H1 (cell line): ENCODE measurements at regions not wholly inside any gene's neighbourhood (a gene's known extent, or its start where the extent isn't known, plus 50 kb on each side); places are given as distances from the start of the nearest gene placed in this dataset.

Experiments used
- CTCF ChIA-PET: fragments of 300-600 bp; sonication (Branson Sonifier 250); formaldehyde crosslinking; loops from one replicate; lab custom pipeline; 2021; ENCODE audit not compliant: partially characterized antibody; lab: Charles Lee
- POLR2A ChIA-PET: fragments of 300-600 bp; sonication (Branson Sonifier 250); formaldehyde crosslinking; loops from one replicate; lab custom pipeline; 2021; ENCODE audit warnings: inconsistent platforms; ENCODE audit not compliant: partially characterized antibody; lab: Charles Lee
- DNase-seq, 2 experiments: peaks; one replicate each; pipeline versions ENCODE4 v3.0.0 to v3.0.0-alpha.2; 2010 to 2022; ENCODE audit warnings: low spot score in 2 of 2, low read depth in 1 of 2, mixed read lengths in 1 of 2
- FAIRE-seq: peaks from 2 replicates; lab custom pipeline; 2011; peaks lifted over from hg19 to GRCh38; lab: Jason Lieb, UNC
- H2AFZ ChIP-seq: 2 replicates; pipeline ENCODE4 v1.8.1; 2012; ENCODE audit warnings: low read length, inconsistent platforms
- H2AK5ac ChIP-seq: 2 replicates; pipeline ENCODE4 v1.6.1; 2013; ENCODE audit warnings: low read depth, low read length
- H2BK120ac ChIP-seq: replicated peaks from 2 replicates; pipeline ENCODE3; 2013; ENCODE audit warnings: low read depth, low read length, inconsistent platforms
- H2BK12ac ChIP-seq: 2 replicates; pipeline ENCODE4 v1.6.1; 2013; ENCODE audit warnings: low read depth, low read length
- H2BK15ac ChIP-seq: 2 replicates; pipeline ENCODE4 v1.6.1; 2013; ENCODE audit warnings: low read length
- H2BK20ac ChIP-seq: 2 replicates; pipeline ENCODE4 v1.6.1; 2013; ENCODE audit warnings: low read length
- H2BK5ac ChIP-seq: 2 replicates; pipeline ENCODE4 v1.6.1; 2013; ENCODE audit warnings: low read depth, low read length
- H3K14ac ChIP-seq: 2 replicates; pipeline ENCODE4 v1.6.1; 2013; ENCODE audit warnings: inconsistent platforms; ENCODE audit not compliant: insufficient read length
- H3K18ac ChIP-seq: 2 replicates; pipeline ENCODE4 v1.6.1; 2013; ENCODE audit warnings: low read length; ENCODE audit errors: extremely low read depth
- H3K23ac ChIP-seq: 2 replicates; pipeline ENCODE4 v1.6.1; 2013; ENCODE audit warnings: inconsistent platforms; ENCODE audit not compliant: insufficient read length
- H3K23me2 ChIP-seq: 2 replicates; pipeline ENCODE4 v1.6.1; 2013; ENCODE audit warnings: low read depth, low read length
- H3K27ac ChIP-seq: 2 replicates; pipeline ENCODE4 v1.6.1; 2011; ENCODE audit warnings: low read depth, low read length, inconsistent platforms
- H3K27me3 ChIP-seq, 4 experiments: replicated peaks in 1 of 4; 1 replicate in 1 of 4; 2 replicates in 3 of 4; pipeline versions ENCODE4 v1.6.1 to v1.8.1; 2011 to 2013; ENCODE audit warnings: low read length in 3 of 4, mild to moderate bottlenecking in 3 of 4, inconsistent platforms in 2 of 4, mixed read lengths in 2 of 4, moderate library complexity in 1 of 4; ENCODE audit not compliant: control insufficient read depth in 3 of 4, insufficient read depth in 3 of 4; ENCODE audit errors: extremely low read depth in 1 of 4
- H3K36me3 ChIP-seq, 4 experiments: 2 replicates each; pipeline versions ENCODE4 v1.6.1 to v1.8.1; 2011 to 2013; ENCODE audit warnings: mild to moderate bottlenecking in 4 of 4, low read length in 3 of 4, moderate library complexity in 2 of 4, control low read depth in 1 of 4, inconsistent platforms in 1 of 4; ENCODE audit not compliant: insufficient read depth in 4 of 4, control insufficient read depth in 2 of 4
- H3K4ac ChIP-seq: replicated peaks from 2 replicates; pipeline ENCODE3; 2013; ENCODE audit warnings: low read length, low read depth, mixed read lengths, inconsistent platforms; ENCODE audit not compliant: insufficient read length
- H3K4me1 ChIP-seq, 4 experiments: replicated peaks in 1 of 4; 1 replicate in 1 of 4; 2 replicates in 3 of 4; pipeline versions ENCODE4 v1.6.1 to v1.8.1; 2011 to 2013; ENCODE audit warnings: low read length in 3 of 4, inconsistent platforms in 2 of 4, mixed read lengths in 1 of 4; ENCODE audit not compliant: insufficient read depth in 4 of 4, control insufficient read depth in 3 of 4
- H3K4me2 ChIP-seq, 2 experiments: 2 replicates each; pipeline versions ENCODE4 v1.6.1 to v1.8.1; 2011 to 2013; ENCODE audit warnings: low read depth in 2 of 2, low read length in 2 of 2, control low read depth in 1 of 2, inconsistent platforms in 1 of 2, mild to moderate bottlenecking in 1 of 2; ENCODE audit not compliant: insufficient read depth in 1 of 2
- H3K4me3 ChIP-seq, 4 experiments: fragments of 200-600, 300-600 bp in 1 of 4; sonication (generic), shearing (Covaris generic), sonication (Bioruptor Twin) in 1 of 4; 2 replicates each; pipeline versions ENCODE4 v1.5.1 to v1.8.1; 2011 to 2016; ENCODE audit warnings: low read length in 4 of 4, low read depth in 3 of 4, control low read depth in 2 of 4, inconsistent platforms in 2 of 4, mild to moderate bottlenecking in 2 of 4, mixed read lengths in 1 of 4, moderate library complexity in 1 of 4; ENCODE audit not compliant: insufficient read depth in 2 of 4; ENCODE audit errors: extremely low read depth in 1 of 4
- H3K56ac ChIP-seq: replicated peaks from 2 replicates; pipeline ENCODE3; 2013; ENCODE audit warnings: low read depth, mild to moderate bottlenecking, mixed read lengths, low read length, inconsistent platforms; ENCODE audit not compliant: insufficient read length
- H3K79me1 ChIP-seq: 2 replicates; pipeline ENCODE4 v1.6.1; 2013; ENCODE audit warnings: low read depth, low read length, control low read depth
- H3K79me2 ChIP-seq, 2 experiments: 2 replicates each; pipeline versions ENCODE4 v1.6.1 to v1.8.1; 2012 to 2013; ENCODE audit warnings: low read length in 2 of 2, mild to moderate bottlenecking in 2 of 2, inconsistent platforms in 1 of 2; ENCODE audit not compliant: insufficient read depth in 2 of 2, control insufficient read depth in 1 of 2
- H3K9ac ChIP-seq, 4 experiments: replicated peaks in 1 of 4; 1 replicate in 1 of 4; 2 replicates in 3 of 4; pipeline versions ENCODE4 v1.6.1 to v1.8.1; 2011 to 2013; ENCODE audit warnings: low read depth in 3 of 4, low read length in 3 of 4, control low read depth in 2 of 4, mild to moderate bottlenecking in 2 of 4, moderate library complexity in 2 of 4, inconsistent platforms in 1 of 4; ENCODE audit errors: extremely low read depth in 1 of 4
- H3K9me3 ChIP-seq, 2 experiments: 2 replicates each; pipeline versions ENCODE4 v1.6.1 to v1.8.1; 2012 to 2013; ENCODE audit warnings: mild to moderate bottlenecking in 2 of 2, moderate library complexity in 2 of 2, control low read depth in 1 of 2, inconsistent platforms in 1 of 2, low read depth in 1 of 2, low read length in 1 of 2, mixed read lengths in 1 of 2; ENCODE audit not compliant: insufficient read depth in 2 of 2
- H4K20me1 ChIP-seq, 2 experiments: replicated peaks in 1 of 2; 2 replicates each; pipeline versions ENCODE3 to v1.8.1; 2011 to 2013; ENCODE audit warnings: inconsistent platforms in 2 of 2, low read length in 2 of 2, mild to moderate bottlenecking in 1 of 2; ENCODE audit not compliant: insufficient read depth in 2 of 2, control insufficient read depth in 1 of 2
- H4K5ac ChIP-seq: 2 replicates; pipeline ENCODE4 v1.6.1; 2013; ENCODE audit warnings: low read length, low read depth, mixed read lengths, inconsistent platforms; ENCODE audit not compliant: insufficient read length
- H4K8ac ChIP-seq: 2 replicates; pipeline ENCODE4 v1.8.0; 2013; ENCODE audit warnings: mild to moderate bottlenecking, moderate library complexity, low read length, inconsistent platforms; ENCODE audit not compliant: insufficient read depth; ENCODE audit errors: extremely low read depth
- H4K91ac ChIP-seq: replicated peaks from 2 replicates; pipeline ENCODE3; 2013; ENCODE audit warnings: low read length, mixed read lengths, inconsistent platforms; ENCODE audit not compliant: insufficient read length
- ASH2L ChIP-seq: fragments of 200-600, 300-600 bp; sonication (generic); IDR thresholded peaks from one replicate; pipeline ENCODE4 v1.7.1; 2017; ENCODE audit warnings: low read length
- ATF2 ChIP-seq: IDR thresholded peaks from 2 replicates; pipeline ENCODE4 v1.6.1; 2012; ENCODE audit warnings: low read length, inconsistent platforms
- CBX8 ChIP-seq: fragments of 300-800, 300-1000 bp; sonication (generic); IDR thresholded peaks from 2 replicates; pipeline ENCODE4 v1.7.1; 2016; ENCODE audit warnings: low read depth, low read length, borderline replicate concordance
- CHD1 ChIP-seq: IDR thresholded peaks from 2 replicates; pipeline ENCODE4 v1.6.1; 2012; ENCODE audit warnings: low read depth, low read length, improper control_type of control experiment
- HDAC2 ChIP-seq, 2 experiments: fragments of 300-600 bp in 1 of 2; sonication (generic) in 1 of 2; IDR thresholded peaks; 2 replicates each; pipeline ENCODE4 v1.6.1; 2011 to 2012; ENCODE audit warnings: low read depth in 2 of 2, low read length in 2 of 2, mild to moderate bottlenecking in 2 of 2, moderate library complexity in 2 of 2, borderline replicate concordance in 1 of 2, inconsistent platforms in 1 of 2
- JUND ChIP-seq: IDR thresholded peaks from 2 replicates; pipeline ENCODE4 v1.6.1; 2011; ENCODE audit warnings: mild to moderate bottlenecking, improper control_type of control experiment, low read length
- POLR2A ChIP-seq, 2 experiments: IDR thresholded peaks; 1 replicate in 1 of 2; 2 replicates in 1 of 2; pipeline ENCODE4 v1.6.1; 2011; ENCODE audit warnings: low read depth in 2 of 2, low read length in 2 of 2, mild to moderate bottlenecking in 2 of 2; ENCODE audit errors: control extremely low read depth in 1 of 2
- POU5F1 ChIP-seq: IDR thresholded peaks from 2 replicates; pipeline ENCODE4 v1.6.1; 2011; ENCODE audit warnings: low read depth, mild to moderate bottlenecking, low read length, moderate library complexity
- RNF2 ChIP-seq: fragments of 200-900, 300-1000 bp; sonication (generic); IDR thresholded peaks from 2 replicates; pipeline ENCODE4 v1.7.1; 2016; ENCODE audit warnings: borderline replicate concordance, low read depth, mild to moderate bottlenecking, antibody characterized with exemption, low read length; ENCODE audit not compliant: poor library complexity, severe bottlenecking; ENCODE audit errors: missing control alignments
- SP4 ChIP-seq: IDR thresholded peaks from 2 replicates; pipeline ENCODE4 v1.6.1; 2012; ENCODE audit warnings: low read length, inconsistent platforms
- TCF12 ChIP-seq: IDR thresholded peaks from 2 replicates; pipeline ENCODE4 v1.6.1; 2011; ENCODE audit warnings: low read depth, mild to moderate bottlenecking, low read length
- WGBS, 2 experiments: shearing (Covaris generic) in 1 of 2; methylation state at CpG; one replicate each; pipeline versions ENCODE4 v1.1.6 to v1.1.7; 2013 to 2015; ENCODE audit warnings: low lambda C conversion rate in 2 of 2, mixed read lengths in 2 of 2, inconsistent platforms in 1 of 2, low coverage in 1 of 2, missing lambda C conversion rate in 1 of 2; ENCODE audit not compliant: insufficient replicate concordance in 2 of 2, insufficient coverage in 1 of 2, insufficient read length in 1 of 2; ENCODE audit errors: extremely low coverage in 1 of 2, missing lambda C conversion rate in 1 of 2; 5-methylcytosine and 5-hydroxymethylcytosine counted together
- TF ChIP-seq, protein P1 (sequence below): IDR thresholded peaks from 2 replicates; pipeline ENCODE4 v1.6.1; 2012; ENCODE audit warnings: inconsistent platforms

- Histone ChIP-seq H2BK12ac (peak overlapping the region; percentile 3; the same call in 1 of the 2 replicates), H4K8ac (no peak overlapping the region), H3K9me3 (no peaks in the 10 kb centered on the region), H4K20me1 (no peaks in the 10 kb centered on the region), H4K91ac (peak overlapping the region; percentile 2), H2AFZ (peak overlapping the region; percentile 38; the same call in 1 of the 2 replicates), H3K23me2 (no peaks in the 10 kb centered on the region), H3K27me3 (no peaks in the 10 kb centered on the region), H3K14ac (no peak overlapping the region), H3K56ac (no peak overlapping the region), H2BK20ac (no peak overlapping the region), H3K36me3 (peaks cover 0 to 3% (median 0%) of the 10 kb centered on the region in 4 experiments; a peak in 1 of 8 replicates), H3K4me3 (peak overlapping the region in 1 of 4 experiments; percentile 43; a peak in 2 of 8 replicates), H3K4me2 (peak overlapping the region in 1 of 2 experiments; percentile 50; a peak in 2 of 4 replicates), H2BK120ac (no peak overlapping the region), H3K18ac (no peak overlapping the region), H3K4ac (no peak overlapping the region), H3K27ac (no peak overlapping the region), H2BK15ac (no peak overlapping the region), H2BK5ac (peak overlapping the region; percentile 7; the same call in 1 of the 2 replicates), H3K23ac (no peak overlapping the region), H4K5ac (no peak overlapping the region), H3K79me2 (no peaks in the 10 kb centered on the region), H3K9ac (peak overlapping the region in 2 of 4 experiments; percentile 10 to 45; a peak in 2 of 7 replicates), H3K79me1 (no peaks in the 10 kb centered on the region), H2AK5ac (no peak overlapping the region), H3K4me1 (peaks cover 0 to 14% (median 7%) of the 10 kb centered on the region in 4 experiments; a peak in 5 of 7 replicates)
- POLR2A ChIA-PET = no interaction called here
- CTCF ChIA-PET = no interaction called here
- peak; percentile 58 for FAIRE-seq
- 55% methylated on average over 5 of the region's 5 CpGs; no CpG with 5 or more reads in 1 of the 2 experiments for WGBS, 2 experiments
- no peak for DNase-seq
- TF ChIP-seq CBX8 (no peak), CHD1 (no peak), POU5F1 (no peak), SP4 (no peak), ATF2 (no peak), HDAC2 (IDR thresholded peaks at IDR 0.05; ENCODE audit: borderline replicate concordance in 1 of 2, low read depth in 2 of 2, low read length in 2 of 2) (no peak), RNF2 (no peak), TCF12 (no peak), POLR2A (IDR thresholded peaks at IDR 0.05; ENCODE audit: control extremely low read depth in 1 of 2, low read depth in 2 of 2, low read length in 2 of 2) (peak in 1 of 2 experiments; percentile 57; a peak in 2 of 3 replicates), ASH2L (no peak), JUND (no peak)
- TF ChIP-seq, protein P1, sequence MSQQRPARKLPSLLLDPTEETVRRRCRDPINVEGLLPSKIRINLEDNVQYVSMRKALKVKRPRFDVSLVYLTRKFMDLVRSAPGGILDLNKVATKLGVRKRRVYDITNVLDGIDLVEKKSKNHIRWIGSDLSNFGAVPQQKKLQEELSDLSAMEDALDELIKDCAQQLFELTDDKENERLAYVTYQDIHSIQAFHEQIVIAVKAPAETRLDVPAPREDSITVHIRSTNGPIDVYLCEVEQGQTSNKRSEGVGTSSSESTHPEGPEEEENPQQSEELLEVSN = no peak
Measured at GRCh38 chr1:187631984-187632383, 803.2 kb downstream of the PLA2G4A start.
